Activated T-helper 17 cell treated with anti-CD3 and anti-CD28 coated beads, Interleukin-2, amount 50 U/mL, for 72 hours (primary cell): ENCODE measurements at regions not wholly inside any gene's neighbourhood (a gene's known extent, or its start where the extent isn't known, plus 50 kb on each side); places are given as distances from the start of the nearest gene placed in this dataset.

Source experiments
- ATAC-seq: fragments of 150-1000 bp; cut with Tn5 transposase; replicated peaks from 2 replicates; pipeline ENCODE4 v1.10.0; 2021; ENCODE audit warnings: mild to moderate bottlenecking, moderate library complexity
- H3K27ac Mint-ChIP-seq: one replicate; pipeline ENCODE4 v1.8.0; 2022; ENCODE audit warnings: mixed read lengths
- H3K27me3 Mint-ChIP-seq: one replicate; pipeline ENCODE4 v1.8.0; 2022; ENCODE audit warnings: mixed read lengths
- H3K36me3 Mint-ChIP-seq: one replicate; pipeline ENCODE4 v1.8.0; 2022; ENCODE audit warnings: low read depth, mild to moderate bottlenecking, mixed read lengths
- H3K4me1 Mint-ChIP-seq: one replicate; pipeline ENCODE4 v1.8.0; 2022; ENCODE audit warnings: mixed read lengths
- H3K4me3 Mint-ChIP-seq: one replicate; pipeline ENCODE4 v1.8.0; 2022; ENCODE audit warnings: mild to moderate bottlenecking, mixed read lengths
- H3K9me3 Mint-ChIP-seq: one replicate; pipeline ENCODE4 v1.8.0; 2022; ENCODE audit warnings: mixed read lengths

DNA sequence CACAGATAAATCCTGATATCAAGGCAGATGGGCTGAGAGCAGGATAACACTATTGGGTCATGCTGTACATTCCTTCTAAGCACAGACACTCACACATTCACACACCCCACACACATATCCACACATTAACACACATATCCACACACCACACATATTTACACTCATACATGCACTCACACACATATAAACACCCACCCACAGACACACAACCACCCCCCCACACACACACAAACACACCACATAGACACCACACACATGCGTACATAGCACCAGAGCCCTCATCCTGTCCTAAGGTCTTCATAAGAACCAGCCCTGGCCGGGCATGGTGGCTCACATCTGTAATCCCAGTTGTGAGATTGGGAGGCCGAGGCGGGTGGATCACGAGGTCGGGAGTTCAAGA lies 322.3 kb upstream of the ADCY2 start:
- ATAC-seq, result no peak
- no peaks in the 10 kb centered on the region for H3K27me3 Mint-ChIP-seq
- H3K4me1 Mint-ChIP-seq, result no peaks in the 10 kb centered on the region
- H3K27ac Mint-ChIP-seq, result no peak overlapping the region
- H3K9me3 Mint-ChIP-seq, result no peaks in the 10 kb centered on the region
- no peaks in the 10 kb centered on the region for H3K36me3 Mint-ChIP-seq
- no peak overlapping the region for H3K4me3 Mint-ChIP-seq

DNA sequence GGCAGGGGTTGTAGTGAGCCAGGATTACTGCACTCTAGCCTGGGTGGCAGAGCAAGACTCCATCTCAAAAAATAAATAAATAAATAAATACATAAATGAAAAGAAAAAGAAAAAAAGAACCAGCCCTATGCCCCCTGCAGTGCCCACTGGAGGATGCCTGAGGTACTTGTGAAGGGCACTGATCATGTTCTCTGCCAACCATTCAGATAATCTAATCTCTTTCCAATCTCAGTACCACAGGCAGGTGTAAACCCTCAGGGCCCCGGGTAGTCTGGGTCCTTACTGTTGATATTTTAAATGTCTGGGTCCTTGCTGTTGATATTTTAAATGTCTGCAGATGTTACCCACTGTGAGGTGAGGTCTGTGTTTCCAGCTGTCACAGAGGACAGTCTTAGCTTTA lies 321.8 kb upstream of the ADCY2 start:
- no peak for ATAC-seq
- Mint-ChIP-seq H3K9me3 (no peaks in the 10 kb centered on the region), H3K4me3 (no peak overlapping the region), H3K27ac (no peak overlapping the region), H3K27me3 (no peaks in the 10 kb centered on the region), H3K4me1 (no peaks in the 10 kb centered on the region), H3K36me3 (no peaks in the 10 kb centered on the region)

DNA sequence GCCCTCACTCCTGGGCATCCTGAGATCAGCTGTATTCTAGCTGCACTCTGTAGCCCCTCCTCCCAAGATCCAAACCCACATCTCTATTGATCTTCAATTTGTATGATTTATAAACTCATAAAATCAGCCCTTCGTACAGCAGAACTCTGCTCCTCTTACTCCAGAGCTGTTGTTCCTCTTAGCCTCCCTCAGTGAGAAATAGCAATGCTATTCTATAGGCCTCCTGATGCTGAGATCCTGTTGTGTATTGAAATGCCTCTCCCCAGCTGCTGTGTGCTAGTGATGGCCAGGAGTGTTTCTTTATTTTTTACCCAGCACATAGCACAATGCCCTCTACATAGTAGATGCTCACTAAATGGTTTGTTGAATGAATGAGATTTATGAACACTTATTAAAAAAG lies 320.5 kb upstream of the ADCY2 start:
- H3K4me3 Mint-ChIP-seq, result no peak overlapping the region
- no peaks in the 10 kb centered on the region for H3K4me1 Mint-ChIP-seq
- ATAC-seq, result no peak
- no peaks in the 10 kb centered on the region for H3K36me3 Mint-ChIP-seq
- no peaks in the 10 kb centered on the region for H3K9me3 Mint-ChIP-seq
- no peak overlapping the region for H3K27ac Mint-ChIP-seq
- H3K27me3 Mint-ChIP-seq, result peaks cover under 1% of the 10 kb centered on the region

DNA sequence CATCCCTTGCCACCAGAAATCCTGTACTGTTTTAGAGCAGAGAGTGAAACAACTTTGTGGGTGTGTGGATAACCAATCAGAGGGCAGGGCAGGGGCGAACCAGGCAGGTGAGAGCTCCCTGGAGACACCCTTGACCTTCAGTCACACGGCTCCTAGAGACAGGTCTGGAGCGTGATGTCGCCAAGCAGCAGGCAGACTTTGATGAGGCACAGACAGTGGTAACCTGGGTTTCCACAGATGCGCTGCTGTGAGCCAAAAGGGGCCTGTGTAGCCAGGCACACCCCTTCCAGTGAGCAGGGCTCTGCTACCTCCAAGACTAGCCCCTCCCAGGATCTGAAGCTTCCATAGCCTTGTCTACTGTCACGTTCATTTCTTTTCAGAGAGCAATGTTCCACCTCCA lies 317.8 kb upstream of the ADCY2 start:
- no peaks in the 10 kb centered on the region for H3K36me3 Mint-ChIP-seq
- no peaks in the 10 kb centered on the region for H3K4me1 Mint-ChIP-seq
- no peak overlapping the region for H3K4me3 Mint-ChIP-seq
- ATAC-seq, result no peak
- no peaks in the 10 kb centered on the region for H3K9me3 Mint-ChIP-seq
- H3K27me3 Mint-ChIP-seq, result peaks cover 5% of the 10 kb centered on the region
- H3K27ac Mint-ChIP-seq, result no peak overlapping the region

DNA sequence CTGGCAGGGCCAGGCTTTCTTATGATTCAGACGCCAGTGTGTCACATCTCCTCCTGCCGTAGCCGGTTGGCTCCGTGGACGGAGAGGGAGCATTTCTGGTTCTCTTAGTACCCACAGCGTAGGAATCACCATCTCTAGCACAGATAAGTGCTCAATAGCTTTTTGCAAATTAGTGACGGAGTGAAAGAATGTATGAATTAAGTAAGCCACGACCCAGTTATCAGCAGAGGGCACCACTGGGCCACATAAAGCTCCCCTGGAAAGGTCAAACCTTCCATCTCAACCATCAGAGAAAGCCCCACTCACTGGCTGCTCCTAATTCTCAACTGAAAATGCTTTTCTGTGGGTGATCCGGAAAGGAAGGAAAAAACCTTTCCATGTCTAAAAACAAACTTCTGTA lies 317.0 kb upstream of the ADCY2 start:
- Mint-ChIP-seq H3K36me3 (no peaks in the 10 kb centered on the region), H3K4me3 (no peak overlapping the region), H3K27ac (no peak overlapping the region), H3K27me3 (peaks cover 9% of the 10 kb centered on the region), H3K4me1 (no peaks in the 10 kb centered on the region), H3K9me3 (no peaks in the 10 kb centered on the region)
- no peak for ATAC-seq

DNA sequence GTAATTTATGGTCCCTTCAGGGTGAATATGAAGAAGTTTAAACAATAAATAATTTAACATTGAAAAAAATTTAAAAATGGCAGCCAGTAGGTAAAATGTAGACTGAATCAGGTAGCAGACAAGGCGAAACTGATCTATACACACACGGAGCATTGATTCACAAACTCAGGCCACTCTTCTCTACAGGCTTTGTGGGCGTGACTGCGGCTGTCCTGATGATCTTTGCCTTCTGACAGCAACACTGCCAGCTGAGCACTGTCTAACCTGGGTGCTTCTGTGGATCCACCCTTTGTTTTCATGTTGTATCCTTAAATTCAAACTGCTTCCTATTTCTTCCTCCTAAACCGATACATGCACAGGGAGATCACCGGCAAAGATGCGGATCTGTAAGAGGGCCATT lies 315.4 kb upstream of the ADCY2 start:
- no peak for ATAC-seq

DNA sequence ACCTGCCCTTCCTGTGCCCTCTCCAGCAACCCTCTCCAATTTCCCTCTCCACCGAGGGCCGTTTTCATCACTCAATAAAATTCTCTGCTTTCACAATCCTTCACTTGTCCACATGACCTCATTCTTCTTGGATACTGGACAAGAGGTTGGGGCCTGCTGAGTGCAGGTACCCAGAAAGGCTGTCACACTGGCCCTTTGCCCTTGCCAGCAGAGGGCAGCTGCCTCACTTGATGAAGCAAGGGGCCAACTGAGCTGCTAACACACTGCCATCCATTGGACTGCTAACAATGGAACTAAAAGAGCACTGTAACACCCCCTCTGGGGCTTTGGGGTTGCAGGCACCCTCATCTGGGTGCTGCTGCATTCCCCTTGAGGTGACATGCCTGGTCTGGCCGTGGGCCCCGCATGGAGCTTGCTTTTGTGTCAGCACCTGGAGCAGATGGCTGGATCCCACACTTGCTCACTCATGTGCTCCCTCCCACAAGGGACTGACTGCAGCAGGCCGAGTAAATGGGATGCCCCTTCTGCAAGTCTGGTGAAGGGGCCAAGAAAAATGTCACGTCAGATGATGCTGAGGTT lies 308.1 kb upstream of the ADCY2 start:
- no peak for ATAC-seq
- H3K27me3 Mint-ChIP-seq, result peaks cover 8% of the 10 kb centered on the region
- no peaks in the 10 kb centered on the region for H3K9me3 Mint-ChIP-seq
- H3K4me1 Mint-ChIP-seq, result no peaks in the 10 kb centered on the region
- H3K36me3 Mint-ChIP-seq, result no peaks in the 10 kb centered on the region
- H3K27ac Mint-ChIP-seq, result no peak overlapping the region
- no peak overlapping the region for H3K4me3 Mint-ChIP-seq

More for the DNA sequence above, 315.4 kb upstream of the ADCY2 start:
- Mint-ChIP-seq H3K4me1 (no peaks in the 10 kb centered on the region), H3K36me3 (no peaks in the 10 kb centered on the region), H3K9me3 (no peaks in the 10 kb centered on the region), H3K27ac (no peak overlapping the region), H3K4me3 (no peak overlapping the region), H3K27me3 (peaks cover 9% of the 10 kb centered on the region)

DNA sequence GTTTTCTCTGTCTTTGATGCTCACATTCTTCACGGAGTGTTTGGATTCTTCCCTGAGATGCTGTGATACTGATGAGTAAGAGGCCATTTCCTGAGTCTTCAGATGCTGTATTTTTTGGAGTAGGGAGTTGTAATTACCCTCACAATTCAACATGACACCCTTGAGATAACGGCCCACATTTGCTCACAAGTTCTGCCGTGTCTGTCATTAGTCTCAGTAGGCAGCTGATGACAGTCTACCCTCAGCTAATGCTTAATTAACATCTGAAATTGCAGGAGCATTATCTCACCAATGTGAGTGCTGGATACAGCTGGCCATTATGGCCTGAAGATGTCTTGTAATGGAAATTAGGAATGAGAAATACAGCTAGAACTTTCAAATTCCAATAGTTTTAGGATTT lies 307.1 kb upstream of the ADCY2 start:
- no peaks in the 10 kb centered on the region for H3K36me3 Mint-ChIP-seq
- H3K4me3 Mint-ChIP-seq, result no peak overlapping the region
- H3K27ac Mint-ChIP-seq, result no peak overlapping the region

DNA sequence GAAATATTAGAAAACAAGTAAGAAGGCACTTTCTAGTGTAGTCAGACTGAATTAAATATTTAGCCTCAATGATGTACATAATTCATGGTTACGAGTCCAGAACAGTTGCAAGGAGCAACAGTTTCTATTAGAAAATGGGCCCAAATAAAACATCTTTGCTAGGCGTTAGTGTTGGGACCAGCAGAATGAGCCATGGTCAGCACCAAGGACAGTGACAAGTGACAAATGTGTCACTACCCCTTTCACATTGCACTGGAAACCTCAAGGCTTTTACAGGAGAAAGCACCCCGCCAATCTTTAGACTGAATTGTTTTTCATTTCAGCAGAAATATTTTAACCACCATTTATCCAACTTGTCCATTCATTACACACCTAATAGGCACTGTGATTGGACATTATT lies 301.3 kb upstream of the ADCY2 start:
- Mint-ChIP-seq H3K9me3 (no peaks in the 10 kb centered on the region), H3K27me3 (peaks cover 3% of the 10 kb centered on the region), H3K4me1 (no peaks in the 10 kb centered on the region), H3K36me3 (no peaks in the 10 kb centered on the region), H3K4me3 (no peak overlapping the region), H3K27ac (no peak overlapping the region)
- no peak for ATAC-seq

More for the DNA sequence above, 307.1 kb upstream of the ADCY2 start:
- ATAC-seq, result no peak
- no peaks in the 10 kb centered on the region for H3K9me3 Mint-ChIP-seq
- H3K27me3 Mint-ChIP-seq, result peaks cover 3% of the 10 kb centered on the region
- H3K4me1 Mint-ChIP-seq, result no peaks in the 10 kb centered on the region

DNA sequence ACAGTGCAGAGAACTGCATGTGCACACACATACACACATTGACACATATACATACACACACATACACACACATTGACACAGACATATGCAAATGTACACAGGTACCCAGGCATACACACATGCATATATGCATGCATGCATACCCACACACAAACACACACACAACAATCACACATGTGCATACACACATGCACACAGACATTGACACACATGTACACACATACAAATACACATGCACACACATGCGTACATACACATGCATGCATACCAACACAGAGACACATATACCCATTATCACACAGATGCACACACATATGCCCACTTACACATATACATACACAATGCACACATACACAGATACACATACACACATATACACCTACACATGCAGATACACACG lies 299.6 kb upstream of the ADCY2 start:
- no peaks in the 10 kb centered on the region for H3K36me3 Mint-ChIP-seq
- ATAC-seq, result no peak
- no peaks in the 10 kb centered on the region for H3K9me3 Mint-ChIP-seq
- H3K4me1 Mint-ChIP-seq, result no peaks in the 10 kb centered on the region
- H3K4me3 Mint-ChIP-seq, result no peak overlapping the region
- H3K27me3 Mint-ChIP-seq, result peaks cover 3% of the 10 kb centered on the region
- no peak overlapping the region for H3K27ac Mint-ChIP-seq

DNA sequence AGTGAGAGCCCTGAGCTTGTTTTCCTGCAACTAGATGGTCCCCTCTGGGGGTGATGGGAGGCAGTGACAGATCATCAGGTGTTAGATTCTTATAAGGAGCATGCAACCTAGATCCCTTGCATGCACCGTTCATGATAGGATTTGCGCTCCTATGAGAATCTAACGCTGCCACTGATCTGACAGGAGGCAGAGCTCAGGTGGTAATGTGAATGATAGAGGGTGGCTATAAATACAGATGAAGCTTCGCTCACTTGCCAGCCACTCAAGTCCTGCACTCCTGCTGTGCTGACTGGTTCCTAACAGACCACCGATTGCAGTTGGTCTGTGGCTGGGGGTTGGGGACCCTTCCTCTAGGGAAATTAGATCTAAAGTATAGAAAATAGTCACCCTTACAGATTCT lies 290.6 kb upstream of the ADCY2 start:
- Mint-ChIP-seq H3K27me3 (no peaks in the 10 kb centered on the region), H3K27ac (no peak overlapping the region), H3K9me3 (no peaks in the 10 kb centered on the region), H3K36me3 (no peaks in the 10 kb centered on the region), H3K4me3 (no peak overlapping the region), H3K4me1 (no peaks in the 10 kb centered on the region)
- no peak for ATAC-seq

DNA sequence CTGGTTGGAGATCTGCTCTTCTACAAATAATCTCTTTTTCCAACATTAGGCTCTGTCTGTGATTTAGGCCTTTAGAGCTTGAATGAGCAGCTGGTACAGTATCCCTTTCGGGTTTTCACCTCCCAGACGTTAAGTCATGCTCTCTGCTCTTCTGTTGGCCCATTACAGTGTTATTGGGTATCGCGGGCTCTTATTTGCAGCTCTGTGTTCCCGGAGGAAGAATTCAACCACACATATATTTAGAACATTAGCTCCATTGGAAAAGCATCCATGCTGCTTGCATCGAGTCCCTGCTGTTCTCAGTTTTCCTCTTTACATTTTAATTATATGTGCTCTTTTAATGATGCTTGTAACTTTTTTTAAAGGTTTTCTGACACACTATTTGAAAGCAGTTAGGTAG lies 278.0 kb upstream of the ADCY2 start:
- H3K9me3 Mint-ChIP-seq, result peaks cover 11% of the 10 kb centered on the region
- H3K27ac Mint-ChIP-seq, result no peak overlapping the region
- no peak for ATAC-seq
- H3K4me3 Mint-ChIP-seq, result no peak overlapping the region
- peaks cover 4% of the 10 kb centered on the region for H3K27me3 Mint-ChIP-seq
- no peaks in the 10 kb centered on the region for H3K4me1 Mint-ChIP-seq
- H3K36me3 Mint-ChIP-seq, result no peaks in the 10 kb centered on the region

DNA sequence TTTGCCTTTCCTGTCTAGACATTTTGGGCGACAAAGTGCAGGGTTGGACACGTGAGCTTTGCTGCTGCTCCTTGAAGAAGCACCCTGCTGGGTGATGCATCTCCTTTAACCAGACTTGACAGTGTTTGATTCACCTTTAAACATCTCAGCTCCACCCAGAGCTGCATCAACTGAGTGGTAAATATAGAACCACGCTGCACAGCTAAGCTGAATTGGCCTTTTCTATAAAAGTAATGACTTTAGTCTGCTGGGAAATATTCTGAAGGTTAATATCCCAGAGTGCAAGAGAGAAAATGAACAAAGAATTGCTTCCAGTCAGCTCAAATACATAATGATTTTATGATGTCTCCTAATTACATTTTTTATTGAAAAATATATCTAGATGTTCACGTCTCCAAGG lies 264.3 kb upstream of the ADCY2 start:
- Mint-ChIP-seq H3K4me3 (no peak overlapping the region), H3K9me3 (peaks cover 8% of the 10 kb centered on the region), H3K36me3 (no peaks in the 10 kb centered on the region), H3K27me3 (no peaks in the 10 kb centered on the region), H3K4me1 (no peaks in the 10 kb centered on the region), H3K27ac (no peak overlapping the region)
- no peak for ATAC-seq

DNA sequence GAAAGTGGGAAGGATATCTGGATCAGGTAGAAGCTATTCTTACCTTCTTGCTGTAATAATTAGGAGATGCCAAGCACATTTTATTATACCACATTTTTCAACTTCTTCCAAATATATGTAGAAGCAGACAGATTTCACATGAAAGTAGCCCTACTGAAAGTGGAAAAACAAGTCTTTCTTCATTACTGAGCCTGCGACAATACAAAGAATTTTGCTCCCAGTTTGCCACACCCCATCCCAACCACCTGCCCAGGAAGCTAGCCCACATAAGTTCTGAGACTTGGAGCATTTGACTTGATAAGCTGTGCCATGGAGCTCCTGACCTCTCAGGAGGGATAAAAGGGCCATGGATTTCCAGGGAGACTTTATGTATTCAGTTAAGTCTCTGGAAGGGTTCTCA lies 249.1 kb upstream of the ADCY2 start:
- H3K36me3 Mint-ChIP-seq, result no peaks in the 10 kb centered on the region
- peaks cover 4% of the 10 kb centered on the region for H3K9me3 Mint-ChIP-seq
- no peak for ATAC-seq
- H3K4me1 Mint-ChIP-seq, result no peaks in the 10 kb centered on the region
- no peak overlapping the region for H3K4me3 Mint-ChIP-seq
- no peak overlapping the region for H3K27ac Mint-ChIP-seq
- H3K27me3 Mint-ChIP-seq, result no peaks in the 10 kb centered on the region

DNA sequence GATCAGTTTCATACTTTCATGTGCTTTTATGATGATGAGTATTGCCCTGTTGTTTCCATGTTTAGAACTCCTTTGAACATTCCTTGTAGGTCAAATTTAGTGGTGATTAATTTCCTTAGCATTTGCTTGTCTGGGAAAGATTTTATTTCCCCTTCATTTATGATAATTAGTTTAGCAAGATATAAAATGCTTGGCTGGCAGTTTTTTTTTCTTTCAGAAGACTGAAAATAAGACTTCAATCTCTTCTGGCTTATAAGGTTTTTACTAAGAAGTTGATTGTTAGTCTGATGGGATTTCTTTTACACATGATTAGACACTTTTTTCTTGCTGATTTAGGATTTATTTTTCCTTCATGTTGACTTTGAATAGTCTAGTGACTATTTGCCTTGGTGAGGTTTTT lies 238.9 kb upstream of the ADCY2 start:
- no peak overlapping the region for H3K27ac Mint-ChIP-seq
- no peak for ATAC-seq

DNA sequence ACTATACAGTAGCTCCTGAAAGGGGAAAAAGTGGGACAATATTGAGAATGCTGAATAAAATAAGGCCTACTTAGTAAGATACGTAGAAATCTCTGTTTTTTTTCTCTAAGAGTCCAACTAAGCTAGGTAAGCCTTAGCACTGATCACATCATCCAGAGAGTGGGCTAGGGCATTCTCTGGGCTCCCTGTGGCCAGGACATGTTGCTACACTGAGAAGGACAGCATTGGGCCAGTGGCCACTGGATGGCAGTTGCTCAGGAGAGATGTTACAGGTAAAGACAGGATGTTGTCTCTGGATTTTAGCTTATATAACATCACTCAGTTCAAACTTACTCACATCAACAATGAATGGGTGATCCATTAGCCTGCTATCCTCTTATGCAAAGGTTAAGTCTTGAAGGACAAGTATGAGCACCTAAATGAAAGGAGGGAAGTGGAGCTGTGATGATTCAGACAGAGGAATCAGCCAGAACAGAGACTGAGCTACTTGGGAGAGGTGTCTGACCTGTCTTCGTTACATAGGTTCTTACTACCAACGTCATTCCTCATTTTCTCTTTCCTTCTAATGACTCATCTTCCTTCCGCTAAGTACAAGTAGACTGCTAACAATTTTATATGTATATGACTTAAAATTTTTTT lies 226.6 kb upstream of the ADCY2 start:
- H3K27ac Mint-ChIP-seq, result no peak overlapping the region
- H3K36me3 Mint-ChIP-seq, result no peaks in the 10 kb centered on the region
- H3K27me3 Mint-ChIP-seq, result peaks cover 3% of the 10 kb centered on the region
- H3K9me3 Mint-ChIP-seq, result no peaks in the 10 kb centered on the region
- H3K4me1 Mint-ChIP-seq, result no peaks in the 10 kb centered on the region
- no peak overlapping the region for H3K4me3 Mint-ChIP-seq
- ATAC-seq, result no peak

More for the DNA sequence above, 238.9 kb upstream of the ADCY2 start:
- H3K36me3 Mint-ChIP-seq, result no peaks in the 10 kb centered on the region
- no peaks in the 10 kb centered on the region for H3K27me3 Mint-ChIP-seq
- H3K9me3 Mint-ChIP-seq, result peaks cover 23% of the 10 kb centered on the region
- no peaks in the 10 kb centered on the region for H3K4me1 Mint-ChIP-seq
- no peak overlapping the region for H3K4me3 Mint-ChIP-seq
